ENCODE measurements at regions not wholly inside any gene's neighbourhood (a gene's known extent, or its start where the extent isn't known, plus 50 kb on each side); places are given as distances from the start of the nearest gene placed in this dataset.

- DNase-seq, result no peak
- H3K9me3 ChIP-seq, result no peaks in the 10 kb centered on the region
- H3K4me3 ChIP-seq (ENCODE audit: low read depth, low read length), result no peak overlapping the region
- H3K36me3 ChIP-seq, result no peaks in the 10 kb centered on the region
- no peaks in the 10 kb centered on the region for H3K27me3 ChIP-seq
- TF ChIP-seq CTCF (IDR thresholded peaks at IDR 0.05; ENCODE audit: low read depth, low read length), result no peak
- H3K4me1 ChIP-seq, result no peaks in the 10 kb centered on the region
These were observed 353.3 kb upstream of the GNPDA2 start for GRCh38 chr4:45079616-45080015.

GRCh38 chr4:45078201-45078600 lies 351.8 kb upstream of the GNPDA2 start:
- TF ChIP-seq CTCF (IDR thresholded peaks at IDR 0.05; ENCODE audit: low read depth, low read length), result no peak
- H3K9me3 ChIP-seq, result no peaks in the 10 kb centered on the region
- H3K27me3 ChIP-seq, result no peaks in the 10 kb centered on the region
- no peak overlapping the region for H3K4me3 ChIP-seq (ENCODE audit: low read depth, low read length)
- H3K36me3 ChIP-seq, result no peaks in the 10 kb centered on the region
- no peak for DNase-seq
- H3K4me1 ChIP-seq, result no peaks in the 10 kb centered on the region

- no peak for TF ChIP-seq CTCF (IDR thresholded peaks at IDR 0.05; ENCODE audit: low read depth, low read length)
- Histone ChIP-seq H3K27me3 (peaks cover 4% of the 10 kb centered on the region; the same call in 1 of the 2 replicates), H3K9me3 (no peaks in the 10 kb centered on the region), H3K36me3 (no peaks in the 10 kb centered on the region), H3K4me1 (no peaks in the 10 kb centered on the region), H3K4me3 (ENCODE audit: low read depth, low read length) (no peak overlapping the region)
- no peak for DNase-seq
These were observed 346.6 kb upstream of the GNPDA2 start for GRCh38 chr4:45072981-45073380.

GRCh38 chr4:45064741-45065140 lies 338.4 kb upstream of the GNPDA2 start:
- H3K4me3 ChIP-seq (ENCODE audit: low read depth, low read length), result no peak overlapping the region
- DNase-seq, result peak; percentile 19
- no peaks in the 10 kb centered on the region for H3K9me3 ChIP-seq
- peaks cover 7% of the 10 kb centered on the region; the same call in 1 of the 2 replicates for H3K4me1 ChIP-seq
- H3K36me3 ChIP-seq, result no peaks in the 10 kb centered on the region
- no peak for TF ChIP-seq CTCF (IDR thresholded peaks at IDR 0.05; ENCODE audit: low read depth, low read length)
- peaks cover 20% of the 10 kb centered on the region for H3K27me3 ChIP-seq

GRCh38 chr4:45063696-45064095 lies 337.3 kb upstream of the GNPDA2 start:
- H3K27me3 ChIP-seq, result peaks cover 16% of the 10 kb centered on the region
- H3K9me3 ChIP-seq, result no peaks in the 10 kb centered on the region
- H3K36me3 ChIP-seq, result no peaks in the 10 kb centered on the region
- TF ChIP-seq CTCF (IDR thresholded peaks at IDR 0.05; ENCODE audit: low read depth, low read length), result no peak
- peak; percentile 79 for DNase-seq
- H3K4me3 ChIP-seq (ENCODE audit: low read depth, low read length), result no peak overlapping the region
- peaks cover 7% of the 10 kb centered on the region; the same call in 1 of the 2 replicates for H3K4me1 ChIP-seq

- TF ChIP-seq CTCF (IDR thresholded peaks at IDR 0.05; ENCODE audit: low read depth, low read length), result no peak
- H3K36me3 ChIP-seq, result no peaks in the 10 kb centered on the region
- H3K9me3 ChIP-seq, result no peaks in the 10 kb centered on the region
- peaks cover 16% of the 10 kb centered on the region for H3K27me3 ChIP-seq
- H3K4me3 ChIP-seq (ENCODE audit: low read depth, low read length), result no peak overlapping the region
- peak; percentile 13 for DNase-seq
- H3K4me1 ChIP-seq, result peaks cover 7% of the 10 kb centered on the region; the same call in 1 of the 2 replicates
These were observed 336.7 kb upstream of the GNPDA2 start for GRCh38 chr4:45062935-45063545.
